ENCODE measurements at regions not wholly inside any gene's neighbourhood (a gene's known extent, or its start where the extent isn't known, plus 50 kb on each side); places are given as distances from the start of the nearest gene placed in this dataset.

DNA sequence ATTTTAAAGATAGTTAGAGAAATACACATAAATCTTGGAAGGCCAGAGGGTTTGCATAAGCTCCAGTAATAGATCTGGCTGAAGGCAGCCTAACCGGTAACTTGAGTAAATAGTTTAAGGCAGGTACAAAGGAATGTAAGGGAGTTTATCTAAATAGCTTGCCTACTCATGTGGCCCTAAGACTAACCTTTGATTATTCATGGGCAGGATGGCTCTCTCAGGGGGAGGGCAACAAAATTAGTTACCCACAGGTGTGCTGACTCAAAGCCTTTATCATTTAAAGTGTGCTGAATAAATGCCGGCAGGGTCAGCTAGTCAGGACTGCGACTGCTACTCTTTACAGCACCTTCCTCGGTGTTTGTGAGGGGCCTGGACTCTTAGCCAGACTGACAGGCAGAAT is 761.3 kb upstream of the KIF2B start:
- H3K4me3 ChIP-seq (ENCODE audit: low read length): no peak overlapping the region
- DNase-seq (ENCODE audit: low read depth): no peak
- no peak for TF ChIP-seq CTCF (IDR thresholded peaks at IDR 0.05; ENCODE audit: insufficient read depth, low read depth, low read length, missing control alignments)

GRCh38 chr17:53058031-53058430 is 764.7 kb upstream of the KIF2B start:
- no peak for TF ChIP-seq CTCF (IDR thresholded peaks at IDR 0.05; ENCODE audit: insufficient read depth, low read depth, low read length, missing control alignments)
- no peak overlapping the region for H3K4me3 ChIP-seq (ENCODE audit: low read length)
- DNase-seq (ENCODE audit: low read depth): peak; percentile 19

GRCh38 chr17:53046781-53047180 is 775.9 kb upstream of the KIF2B start:
- DNase-seq (ENCODE audit: low read depth): no peak
- TF ChIP-seq CTCF (IDR thresholded peaks at IDR 0.05; ENCODE audit: insufficient read depth, low read depth, low read length, missing control alignments): no peak
- H3K4me3 ChIP-seq (ENCODE audit: low read length): no peak overlapping the region

DNA sequence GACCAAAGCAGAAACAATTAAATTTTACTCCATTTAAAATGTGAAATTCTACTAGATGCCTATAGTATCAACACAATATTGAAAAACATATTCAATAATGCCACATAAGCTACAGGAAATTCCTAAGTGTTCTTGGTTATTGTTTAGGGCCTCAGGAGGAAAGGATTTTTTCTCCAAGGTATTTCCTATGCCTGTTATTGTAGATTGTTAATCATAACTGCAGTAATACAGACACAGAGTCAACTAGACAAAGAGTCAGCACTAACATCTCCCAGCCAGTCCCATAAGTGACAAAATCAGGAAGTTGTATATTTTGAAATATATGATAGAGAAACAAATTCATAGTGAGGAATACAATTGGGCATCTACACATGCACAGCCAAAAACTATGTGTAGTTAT is 782.7 kb upstream of the KIF2B start:
- no peak for DNase-seq (ENCODE audit: low read depth)
- TF ChIP-seq CTCF (IDR thresholded peaks at IDR 0.05; ENCODE audit: insufficient read depth, low read depth, low read length, missing control alignments): no peak
- no peak overlapping the region for H3K4me3 ChIP-seq (ENCODE audit: low read length)

DNA sequence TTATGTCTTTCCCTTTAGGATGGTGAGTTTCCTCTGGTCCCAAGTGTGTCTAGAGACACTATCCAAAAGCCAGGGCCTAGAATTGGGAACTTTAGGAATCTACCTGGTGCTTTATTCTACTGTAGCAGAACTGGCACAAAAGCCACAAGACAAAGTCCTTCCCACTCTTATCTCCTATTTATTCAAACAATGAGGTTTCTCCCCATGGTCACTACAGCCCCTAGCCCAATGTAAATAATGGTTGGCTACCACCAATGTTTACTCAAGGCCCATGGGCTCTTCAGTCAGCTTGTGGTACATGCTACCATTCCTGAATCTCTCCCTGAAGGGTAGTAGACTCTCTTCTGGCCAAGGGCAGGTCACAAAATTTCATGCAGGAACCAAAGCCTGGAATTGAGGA is 789.4 kb upstream of the KIF2B start:
- DNase-seq (ENCODE audit: low read depth): no peak
- no peak for TF ChIP-seq CTCF (IDR thresholded peaks at IDR 0.05; ENCODE audit: insufficient read depth, low read depth, low read length, missing control alignments)
- no peak overlapping the region for H3K4me3 ChIP-seq (ENCODE audit: low read length)

DNA sequence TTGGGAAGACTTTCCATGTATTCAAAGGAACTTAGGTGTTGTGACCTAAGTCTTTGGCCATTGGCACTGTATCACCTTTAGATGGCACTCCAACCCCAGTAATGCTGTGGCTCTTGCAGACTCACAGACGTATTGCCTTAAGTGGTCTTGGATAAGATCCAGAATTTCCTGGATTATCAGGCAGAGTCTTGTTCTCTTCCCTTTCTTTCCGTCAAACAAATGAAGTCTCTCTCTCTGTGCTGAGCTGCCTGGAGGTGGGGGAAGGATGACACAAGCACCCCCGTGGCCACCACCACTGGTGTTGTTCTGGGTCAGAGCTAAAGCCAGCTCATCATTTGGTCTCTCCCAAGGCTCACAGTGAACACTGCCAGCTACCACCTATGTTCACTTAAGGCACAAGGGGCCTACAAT is 789.9 kb upstream of the KIF2B start:
- DNase-seq (ENCODE audit: low read depth): peak; percentile 64
- peak; percentile 46 for TF ChIP-seq CTCF (IDR thresholded peaks at IDR 0.05; ENCODE audit: insufficient read depth, low read depth, low read length, missing control alignments)
- no peak overlapping the region for H3K4me3 ChIP-seq (ENCODE audit: low read length)

GRCh38 chr17:53017227-53017626 is 805.5 kb upstream of the KIF2B start:
- DNase-seq (ENCODE audit: low read depth): no peak
- H3K4me3 ChIP-seq (ENCODE audit: low read length): no peak overlapping the region
- TF ChIP-seq CTCF (IDR thresholded peaks at IDR 0.05; ENCODE audit: insufficient read depth, low read depth, low read length, missing control alignments): no peak

Data from epithelial cell of esophagus (primary cell).